ENCODE measurements at regions not wholly inside any gene's neighbourhood (a gene's known extent, or its start where the extent isn't known, plus 50 kb on each side); places are given as distances from the start of the nearest gene placed in this dataset.

DNA sequence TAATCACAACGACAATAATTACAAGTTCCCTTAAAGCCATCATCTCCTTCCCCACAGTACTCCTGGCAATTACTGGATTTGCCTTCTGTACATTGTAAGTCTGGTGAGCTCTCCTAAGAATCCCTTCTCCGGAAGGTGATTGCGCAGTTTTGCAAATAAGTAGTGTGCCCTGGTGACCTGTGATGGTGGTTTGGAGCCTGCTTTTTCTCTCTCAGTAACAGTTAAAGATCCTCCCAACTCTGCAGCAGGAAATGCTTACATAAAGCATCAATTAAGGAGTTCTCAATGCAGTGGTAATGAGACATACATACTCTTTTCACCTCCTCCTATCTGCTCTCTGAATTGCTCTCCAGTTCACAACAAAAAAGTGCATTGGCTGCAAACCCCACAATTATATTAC lies 159.7 kb downstream of the SH2D1A start:
- TF ChIP-seq CTCF (conservative IDR thresholded peaks at IDR 0.05; ENCODE audit: low read length) (no peak), EZH2phosphoT487 (IDR thresholded peaks at IDR 0.05; ENCODE audit: borderline replicate concordance) (no peak)
